GM21723 (cell line): ENCODE measurements at regions not wholly inside any gene's neighbourhood (a gene's known extent, or its start where the extent isn't known, plus 50 kb on each side); places are given as distances from the start of the nearest gene placed in this dataset.
A peak's percentile ranks its signal among the peaks of the same experiment; 100 is the strongest.

ENCODE experiments used
- ATAC-seq: cut with Tn5 transposase; IDR thresholded peaks from one replicate; pipeline ENCODE4 v1.9.1; 2021; ENCODE audit warnings: mild to moderate bottlenecking, moderate library complexity; ENCODE audit not compliant: unreplicated experiment

- ATAC-seq, result no peak
Observed at GRCh38 chr13:31049833-31050232, 111.9 kb downstream of the HSPH1 start.

- no peak for ATAC-seq
Observed at GRCh38 chr13:31049083-31049482, 112.6 kb downstream of the HSPH1 start.

DNA sequence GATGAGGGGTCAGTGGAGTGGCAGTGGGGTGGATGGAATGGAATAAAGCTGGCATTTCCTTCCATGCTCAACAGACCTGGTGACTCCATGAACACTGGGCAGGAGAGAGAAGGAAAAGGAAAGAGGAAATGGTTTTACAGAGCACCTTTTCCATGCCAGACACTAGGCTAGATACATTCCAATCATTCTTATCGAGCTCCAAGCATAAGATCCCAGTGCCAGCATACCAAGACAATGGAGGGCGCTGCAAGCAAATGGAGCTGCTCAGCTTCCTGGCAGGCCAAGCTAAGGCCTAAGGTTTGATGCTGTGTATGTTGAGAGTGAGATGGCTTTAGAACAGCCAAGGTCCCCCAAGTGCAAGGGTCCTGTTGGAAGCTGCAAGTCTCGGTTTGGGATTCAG lies 113.2 kb downstream of the HSPH1 start:
- ATAC-seq, result no peak

GRCh38 chr13:31046711-31047279 lies 114.3 kb downstream of the TEX26 start:
- no peak for ATAC-seq

DNA sequence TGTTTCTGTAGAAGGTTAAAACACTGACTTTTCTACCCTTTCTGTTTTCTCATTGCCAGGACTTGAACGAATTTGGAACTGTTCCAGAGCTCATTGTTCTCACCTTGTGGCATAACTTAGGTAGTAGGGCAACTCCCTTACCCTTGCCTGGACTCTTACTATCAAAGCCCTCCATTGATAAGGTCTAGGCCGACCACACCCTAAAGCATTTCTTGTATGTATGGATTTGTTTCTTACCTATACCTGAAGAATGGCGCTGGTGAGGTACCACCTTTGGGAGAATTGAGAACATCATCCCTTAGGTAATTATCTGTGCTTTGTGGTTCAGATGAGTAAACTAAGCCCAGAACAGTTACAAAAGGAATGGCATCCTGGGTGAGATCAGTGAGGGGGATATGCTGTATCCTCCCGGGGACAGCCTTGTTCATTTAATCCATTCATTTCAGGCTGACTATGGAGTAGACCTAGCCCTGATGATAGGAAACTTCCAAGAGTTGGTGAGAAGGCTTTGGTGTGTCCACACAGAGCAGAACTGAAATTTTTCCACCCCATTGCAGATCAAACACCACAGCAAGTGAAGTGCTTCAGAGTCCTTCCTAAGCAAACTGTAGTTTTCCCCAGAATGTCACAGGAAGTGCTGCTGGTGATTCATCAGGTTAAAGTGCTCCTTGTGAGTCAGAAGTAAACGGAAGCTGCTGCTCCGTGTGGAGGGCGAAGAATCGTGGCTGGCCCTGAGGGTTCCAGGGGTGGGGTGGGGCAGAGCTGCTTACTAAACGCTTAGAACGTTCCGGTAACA lies 113.0 kb downstream of the TEX26 start:
- ATAC-seq, result peak; percentile 47

GRCh38 chr13:31044364-31045285 lies 112.2 kb downstream of the TEX26 start:
- ATAC-seq, result peak; percentile 83

DNA sequence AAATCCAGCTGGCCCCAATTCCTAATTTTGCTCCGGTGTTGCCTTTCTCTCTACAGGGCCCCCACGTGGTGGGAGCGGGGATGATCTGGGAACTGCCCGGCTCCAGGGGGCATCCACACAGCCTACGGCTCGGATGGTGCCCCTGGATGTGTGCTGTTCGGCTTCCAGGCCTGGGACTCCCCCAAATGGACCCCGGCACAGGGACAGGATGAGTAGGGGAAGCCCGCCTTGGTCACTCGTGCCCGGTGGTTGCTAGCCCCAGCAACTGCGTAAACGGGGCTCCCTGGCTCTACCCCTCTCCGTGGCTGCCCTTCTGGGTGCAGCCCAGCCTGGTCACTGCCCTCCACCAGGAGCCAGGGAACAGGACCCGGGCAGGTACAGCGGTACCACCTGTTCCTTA lies 111.5 kb downstream of the TEX26 start:
- peak; percentile 2 for ATAC-seq

- no peak for ATAC-seq
Observed at GRCh38 chr13:31042481-31043165, 110.2 kb downstream of the TEX26 start.

GRCh38 chr13:31042049-31042448 lies 109.6 kb downstream of the TEX26 start:
- no peak for ATAC-seq

DNA sequence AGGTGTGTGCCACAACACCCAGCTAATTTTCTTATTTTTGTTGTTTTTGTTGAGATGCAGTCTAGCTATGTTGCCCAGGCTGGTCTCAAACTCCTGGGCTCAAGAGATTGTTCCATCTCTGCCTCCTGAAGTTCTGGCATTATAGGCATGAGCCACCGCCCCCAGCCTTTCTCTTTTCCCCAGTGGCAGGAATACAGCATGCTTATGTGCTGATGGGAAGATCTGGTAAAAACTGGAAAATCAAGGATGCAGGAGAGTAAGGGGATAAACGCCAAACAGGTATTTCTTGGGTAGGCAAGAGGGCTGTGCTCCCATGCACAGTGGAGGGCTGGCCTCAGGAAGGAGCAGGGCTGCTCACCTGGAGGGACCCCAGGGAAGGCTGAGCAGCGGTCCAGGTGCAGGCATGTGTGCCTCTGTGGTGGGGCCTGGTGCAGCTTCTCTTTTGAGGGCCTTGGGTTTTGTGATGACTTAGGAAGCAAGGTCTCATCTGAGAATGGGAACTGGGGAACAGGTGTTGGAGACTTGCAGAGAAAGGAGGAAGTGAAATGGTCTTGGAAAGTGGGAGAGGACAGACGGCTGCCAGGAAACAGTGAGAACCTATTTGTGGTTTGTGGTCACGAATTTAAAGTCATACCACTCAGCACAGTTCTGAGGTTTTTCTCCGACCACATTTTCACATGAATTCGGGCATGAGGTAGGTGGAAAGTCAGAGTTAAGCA lies 106.5 kb downstream of the TEX26 start:
- peak; percentile 78 for ATAC-seq

DNA sequence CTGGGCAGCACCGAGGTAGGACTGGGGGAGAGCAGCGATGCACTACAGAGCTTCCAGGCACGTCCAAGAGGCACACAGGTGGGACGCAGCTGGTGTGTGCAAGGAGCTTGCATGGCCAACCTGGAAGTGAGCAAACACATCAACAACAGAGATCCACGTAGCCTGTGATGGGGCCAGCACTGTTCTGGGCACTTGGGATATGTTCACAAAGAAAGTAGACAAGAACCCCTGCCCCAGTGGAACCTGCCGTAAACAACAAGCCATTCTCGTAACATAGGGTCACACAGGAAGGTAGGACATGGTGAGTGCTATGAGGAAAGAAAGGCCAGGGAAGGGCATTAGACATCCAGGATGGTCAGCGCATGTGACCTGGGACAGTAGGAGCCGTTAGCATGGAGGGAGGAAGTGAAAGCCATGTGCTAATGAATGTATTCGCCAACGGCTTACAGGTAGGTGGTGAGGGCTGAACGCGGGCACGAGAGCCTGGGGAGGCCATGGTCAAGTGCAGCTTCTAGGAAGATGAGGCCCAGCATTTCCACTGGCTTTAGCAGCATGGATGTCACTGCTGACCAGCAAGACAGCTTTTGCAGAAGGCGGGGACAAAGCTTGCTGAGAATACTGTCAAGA lies 105.5 kb downstream of the TEX26 start:
- ATAC-seq, result no peak

- ATAC-seq, result no peak
Observed at GRCh38 chr13:31036731-31037695, 104.6 kb downstream of the TEX26 start.

GRCh38 chr13:31035185-31035965 lies 102.9 kb downstream of the TEX26 start:
- ATAC-seq, result no peak

DNA sequence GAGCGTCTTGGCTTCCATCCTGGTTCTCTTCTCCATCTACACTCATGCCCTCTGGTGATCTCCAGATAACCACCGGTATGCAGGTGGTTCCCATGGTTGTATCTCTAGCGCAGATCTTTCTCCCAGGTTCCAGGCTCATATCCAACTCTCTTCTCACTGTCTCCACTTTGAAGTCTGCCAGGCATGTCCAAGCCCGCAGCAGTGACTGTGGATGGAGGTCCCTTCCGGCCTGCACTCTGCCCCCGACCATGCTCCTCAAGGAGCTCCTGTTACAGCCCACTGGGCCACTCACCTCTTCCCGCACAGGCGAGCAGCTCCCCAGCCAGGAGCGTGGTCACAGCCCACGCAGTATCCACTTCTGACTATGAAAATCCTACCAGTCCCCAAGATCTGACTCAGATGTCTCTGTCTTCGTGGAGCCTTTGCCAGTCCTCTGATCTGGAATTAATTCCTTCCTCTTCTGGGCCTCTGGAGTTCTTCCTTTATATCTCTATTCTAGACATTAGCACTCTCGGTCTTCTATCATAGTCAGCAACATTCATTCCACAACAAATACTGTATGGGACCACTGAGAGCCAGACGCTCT lies 100.2 kb downstream of the TEX26 start:
- ATAC-seq, result no peak

- ATAC-seq, result no peak
Observed at GRCh38 chr13:31031482-31031881, 99.0 kb downstream of the TEX26 start.

- ATAC-seq, result no peak
Observed at GRCh38 chr13:31029102-31029501, 96.6 kb downstream of the TEX26 start.

GRCh38 chr13:31027136-31027535 lies 94.7 kb downstream of the TEX26 start:
- ATAC-seq, result no peak
